HG03575 (cell line): ENCODE measurements at regions not wholly inside any gene's neighbourhood (a gene's known extent, or its start where the extent isn't known, plus 50 kb on each side); places are given as distances from the start of the nearest gene placed in this dataset.
"Not testable (repeated sequence)": the region's sequence is repeated elsewhere in the genome, so short reads cannot be mapped to it uniquely, and the experiment has no call there.

Experiments used
- ATAC-seq: cut with Tn5 transposase; IDR thresholded peaks from one replicate; pipeline ENCODE4 v1.9.1; 2021; ENCODE audit not compliant: unreplicated experiment, insufficient number of reproducible peaks, low FRiP score; ENCODE audit errors: extremely low read depth

DNA sequence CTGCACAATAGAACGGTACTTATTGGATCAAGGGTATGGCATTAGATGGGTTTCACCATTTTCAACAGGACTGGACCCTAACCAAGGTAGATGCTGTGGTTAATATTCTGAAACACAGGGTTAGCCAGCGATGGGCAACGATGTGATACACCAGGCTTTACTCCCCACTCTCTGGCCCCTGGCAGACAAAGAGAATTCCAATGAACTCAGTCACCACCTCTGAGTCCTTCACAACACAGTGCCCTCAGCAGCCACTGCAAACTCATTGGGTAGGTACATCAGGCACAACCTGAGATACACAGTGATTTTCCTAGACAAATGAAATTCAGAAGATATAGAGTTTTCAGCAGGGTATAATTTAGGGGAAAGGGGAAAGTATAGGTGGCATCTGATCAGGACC lies 634.5 kb downstream of the ZEB2 start:
- no peak for ATAC-seq

DNA sequence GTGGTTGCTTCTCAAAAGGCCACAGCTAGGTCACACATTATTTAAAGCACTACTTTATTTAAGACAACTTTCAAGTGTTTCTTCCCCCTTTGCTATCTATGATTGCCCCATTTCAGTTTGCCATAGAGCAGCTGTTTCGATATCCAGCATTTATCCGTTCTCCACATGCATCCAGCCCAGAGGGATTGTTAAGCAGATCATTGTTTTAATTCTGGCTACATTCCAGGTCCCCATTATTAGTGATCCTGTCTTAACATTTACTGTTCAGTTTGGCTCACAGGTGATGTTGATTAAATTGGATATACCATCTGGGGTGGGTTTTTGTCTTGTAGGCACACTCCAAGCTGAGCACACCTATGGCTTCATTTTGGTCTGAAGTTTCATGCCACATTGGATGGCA lies 638.7 kb downstream of the ZEB2 start:
- no peak for ATAC-seq

DNA sequence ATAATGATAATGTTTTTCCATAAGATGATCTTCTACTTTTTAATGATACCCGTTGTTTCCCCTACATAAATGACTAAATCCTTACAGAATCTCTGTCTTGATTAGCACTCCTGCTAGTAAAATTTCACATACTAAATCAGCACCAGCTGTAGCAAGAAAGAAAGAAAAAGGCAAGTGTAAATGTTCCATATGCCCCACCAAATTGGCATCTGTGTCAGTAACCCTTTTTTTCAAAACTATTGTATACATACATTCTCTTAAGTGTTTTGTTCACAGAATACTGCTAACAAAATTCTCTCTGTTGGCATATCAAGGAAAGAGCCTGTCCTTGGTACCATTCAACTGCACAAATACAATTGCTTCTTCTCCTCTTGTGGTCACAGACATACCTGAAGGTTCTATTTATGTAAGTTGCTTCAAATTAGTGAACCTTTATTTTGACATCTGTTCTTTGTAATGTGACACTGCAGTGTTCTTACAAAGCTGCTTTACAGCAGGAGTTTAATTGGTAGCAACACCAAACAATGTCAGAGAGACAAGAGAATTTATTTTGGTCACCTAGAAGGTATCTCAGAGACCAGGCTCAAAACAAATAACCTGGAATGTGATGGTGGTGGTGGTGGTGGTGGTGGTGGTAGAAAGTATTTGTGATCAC lies 641.9 kb downstream of the ZEB2 start:
- no peak for ATAC-seq

DNA sequence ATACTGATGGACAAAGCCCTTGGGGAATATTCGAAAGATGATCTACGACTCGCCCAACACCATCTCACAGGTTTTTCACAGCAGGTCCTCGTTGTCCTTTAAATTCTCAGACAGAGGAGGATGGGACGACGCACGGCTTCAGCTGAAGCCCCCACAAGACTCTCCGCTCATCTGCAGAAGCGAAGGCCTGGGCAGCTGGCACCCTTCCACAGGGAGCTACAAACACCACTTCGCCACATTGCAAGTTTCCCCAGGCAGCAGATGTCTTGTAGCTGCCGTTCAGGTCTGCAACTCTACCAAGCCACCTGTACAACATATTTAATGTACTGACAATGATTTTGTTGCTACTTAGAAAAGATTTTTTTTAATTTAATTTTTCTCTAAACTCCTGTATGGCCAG lies 642.9 kb downstream of the ZEB2 start:
- ATAC-seq: no peak

DNA sequence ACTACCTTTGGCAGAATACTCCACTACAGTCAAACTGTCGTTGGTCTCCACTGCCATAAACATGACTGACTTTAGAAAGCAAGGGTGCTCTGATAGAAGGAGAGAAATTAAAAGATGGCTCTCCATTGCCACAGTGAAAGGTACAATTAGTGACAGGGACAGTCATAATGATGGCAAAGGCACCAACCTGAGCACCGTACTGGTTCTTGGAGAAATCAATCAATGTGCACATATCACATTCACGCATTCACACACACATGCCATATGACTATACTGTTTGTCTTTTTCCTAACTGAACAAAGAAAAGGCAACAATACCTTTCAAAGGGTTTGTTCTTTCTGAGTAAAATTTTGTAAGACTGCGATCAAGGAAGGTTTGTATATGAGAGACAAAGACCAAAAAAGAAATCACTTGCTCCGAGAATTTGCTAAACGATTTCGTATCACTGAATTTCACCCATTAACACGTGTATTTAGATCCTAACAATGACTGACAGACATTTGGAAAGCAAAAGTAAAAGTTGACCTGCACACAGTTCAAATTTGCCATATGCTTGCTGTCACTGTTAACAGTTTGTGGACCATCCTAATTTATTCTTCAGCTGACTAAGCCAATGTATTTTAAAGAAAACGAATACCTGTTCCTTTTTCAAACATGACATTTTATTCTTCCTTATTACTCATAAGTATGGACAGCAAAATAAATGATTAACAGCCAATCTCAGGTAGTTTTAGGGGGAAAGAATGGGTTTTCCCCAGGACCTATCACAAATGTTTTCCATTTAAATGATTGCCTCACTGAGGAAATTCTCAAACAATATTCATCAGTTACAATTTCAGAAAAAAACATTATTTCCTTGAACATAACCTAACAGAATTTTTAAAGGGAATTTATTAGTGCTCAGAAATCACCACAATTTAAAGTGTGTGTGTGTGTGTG lies 644.4 kb downstream of the ZEB2 start:
- ATAC-seq: no peak

DNA sequence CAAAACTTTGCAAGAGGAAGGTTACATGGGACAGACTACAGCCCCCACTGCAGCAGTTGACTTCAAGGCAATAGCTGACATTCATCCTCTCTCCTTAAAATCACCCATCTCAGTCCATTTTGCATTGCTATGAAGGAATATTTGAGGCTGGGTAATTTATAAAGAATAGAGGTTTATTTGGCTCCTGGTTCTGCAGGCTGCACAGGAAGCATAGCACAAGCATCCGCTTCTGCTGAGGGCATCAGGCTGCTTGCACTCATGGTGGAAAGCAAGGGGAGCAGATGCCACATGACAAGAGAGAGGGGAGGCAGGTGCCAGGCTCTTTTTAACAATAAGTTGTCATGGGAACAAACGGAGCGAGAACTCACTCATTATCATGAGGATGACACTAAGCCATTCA lies 646.0 kb downstream of the ZEB2 start:
- no peak for ATAC-seq

DNA sequence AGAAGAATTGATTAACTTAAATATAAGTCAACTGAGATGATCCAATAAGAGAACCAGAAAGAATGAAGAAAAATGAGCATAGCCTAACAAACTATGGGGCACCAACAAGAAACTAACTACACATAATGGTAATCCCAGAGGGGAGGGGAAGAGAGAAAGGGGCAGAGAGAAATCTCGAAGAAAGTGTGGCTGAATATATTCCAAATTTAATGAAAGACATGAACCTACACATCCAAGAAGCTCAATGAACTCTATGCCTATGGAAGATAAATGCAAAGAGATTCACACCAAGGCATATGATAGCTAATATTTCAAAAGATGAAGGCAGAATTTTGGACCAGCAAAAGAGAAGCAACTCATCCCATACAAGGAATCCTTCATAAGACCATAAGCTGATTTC lies 649.2 kb downstream of the ZEB2 start:
- ATAC-seq: no peak

DNA sequence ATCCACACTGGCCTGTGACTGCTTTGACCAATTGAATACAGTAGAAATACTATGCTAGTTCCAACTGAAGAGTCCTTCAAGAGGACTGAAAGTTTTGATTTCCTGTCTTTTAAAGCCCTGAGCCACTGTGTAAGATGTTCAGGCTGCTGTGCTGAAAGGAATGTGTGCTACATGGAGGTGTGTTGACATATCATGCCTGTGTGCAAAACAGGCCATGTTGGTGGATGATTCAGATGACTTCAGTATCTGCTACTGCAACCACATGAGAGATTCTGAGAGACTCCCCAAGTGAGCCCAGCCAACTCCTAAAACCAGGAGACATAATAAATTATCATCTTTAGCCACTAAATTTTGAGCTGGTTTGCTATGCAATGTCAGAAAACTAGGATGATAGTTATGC lies 662.9 kb downstream of the ZEB2 start:
- ATAC-seq: no peak

DNA sequence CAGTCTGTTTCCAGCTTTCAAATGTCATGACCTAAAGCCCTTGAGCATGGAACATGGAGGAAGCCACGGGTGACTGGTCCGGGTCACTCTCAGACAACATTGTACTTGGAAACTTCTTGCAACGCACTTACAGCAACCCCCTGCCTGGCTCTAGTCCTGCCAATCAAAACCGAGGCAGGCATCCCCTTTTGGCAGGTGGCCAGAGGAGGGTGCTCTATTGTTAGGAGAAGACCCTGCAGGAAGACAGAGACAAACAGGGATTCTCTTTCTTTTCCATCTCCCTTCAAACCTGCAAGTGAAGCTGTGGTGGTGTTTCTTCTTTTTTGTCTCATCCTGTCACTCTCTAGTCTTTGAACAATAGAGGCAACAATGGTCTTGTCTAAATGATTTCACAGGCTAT lies 667.2 kb downstream of the ZEB2 start:
- ATAC-seq: no peak

DNA sequence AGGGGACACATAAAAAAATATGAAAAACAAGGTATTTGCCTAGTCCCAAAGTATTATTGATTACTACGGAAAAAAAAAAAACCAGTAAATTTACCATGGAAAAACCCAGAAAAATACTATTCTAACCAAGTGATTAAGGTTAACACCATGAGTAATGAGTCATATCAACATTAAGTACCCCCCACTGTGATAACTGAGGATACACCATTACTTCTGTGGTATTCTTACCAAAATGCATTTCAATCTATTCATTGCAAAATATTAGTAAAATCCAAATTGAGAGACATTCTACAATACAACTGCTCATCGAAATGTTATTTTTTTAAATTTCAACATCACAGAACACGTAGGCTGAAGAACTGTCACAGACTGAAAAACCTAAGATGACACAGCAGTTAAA lies 669.8 kb downstream of the ZEB2 start:
- no peak for ATAC-seq

DNA sequence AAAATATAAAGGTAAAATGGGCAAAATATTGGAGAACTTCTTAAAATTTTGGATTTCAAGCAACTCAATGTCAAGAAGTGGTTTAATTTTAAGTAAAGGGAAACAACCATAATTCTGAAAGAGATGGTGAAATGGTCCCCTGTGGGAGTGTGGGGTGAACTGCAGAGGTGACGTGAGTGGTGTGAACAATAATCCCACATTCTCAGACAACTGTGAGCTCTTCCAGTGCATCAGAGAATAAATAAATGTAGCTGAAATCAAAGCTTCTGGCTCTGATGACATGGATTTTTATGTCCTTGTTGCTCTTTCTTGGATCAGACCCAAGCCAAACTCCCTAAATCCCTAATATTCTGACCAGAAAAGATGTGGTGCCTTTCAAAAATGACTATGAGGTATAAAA lies 672.7 kb downstream of the ZEB2 start:
- ATAC-seq: no peak

DNA sequence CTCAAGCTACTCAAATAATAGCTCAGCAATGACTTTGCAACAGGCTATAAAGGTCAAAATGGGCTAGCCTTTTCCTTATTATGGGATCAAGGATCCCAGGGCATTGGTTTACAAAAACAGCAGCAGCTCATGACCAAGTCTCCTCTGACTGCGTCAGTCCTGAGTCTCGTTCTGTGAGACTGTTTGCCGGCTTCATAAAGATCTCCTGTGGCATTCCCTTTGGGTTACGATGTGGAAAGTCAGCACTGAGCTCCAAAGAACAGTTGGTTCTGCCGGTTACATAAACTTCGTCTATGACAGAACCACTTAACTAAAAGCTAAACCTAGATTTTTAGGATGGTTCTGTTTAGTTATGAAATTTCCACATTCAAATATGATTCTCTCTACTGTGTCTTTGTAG lies 674.9 kb downstream of the ZEB2 start:
- ATAC-seq: no peak

DNA sequence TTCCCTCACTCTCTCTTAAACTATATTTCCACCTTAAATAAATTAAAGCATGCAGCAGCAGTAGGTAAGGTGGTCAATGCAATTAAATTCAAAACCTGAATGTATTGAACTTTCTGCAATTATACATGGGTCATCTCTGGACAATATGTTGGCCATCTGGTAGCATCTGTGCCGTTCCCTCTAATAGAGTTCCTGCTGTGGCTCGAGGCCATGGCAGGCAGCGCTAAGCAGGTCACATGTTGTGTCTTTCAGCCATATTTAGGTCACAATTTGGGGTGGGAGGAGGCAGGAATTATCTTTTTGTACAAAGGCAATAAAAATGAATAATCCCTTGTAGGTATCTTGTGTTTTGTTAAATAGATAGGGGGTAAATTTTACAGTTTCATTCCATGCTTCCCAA lies 676.2 kb downstream of the ZEB2 start:
- no peak for ATAC-seq

DNA sequence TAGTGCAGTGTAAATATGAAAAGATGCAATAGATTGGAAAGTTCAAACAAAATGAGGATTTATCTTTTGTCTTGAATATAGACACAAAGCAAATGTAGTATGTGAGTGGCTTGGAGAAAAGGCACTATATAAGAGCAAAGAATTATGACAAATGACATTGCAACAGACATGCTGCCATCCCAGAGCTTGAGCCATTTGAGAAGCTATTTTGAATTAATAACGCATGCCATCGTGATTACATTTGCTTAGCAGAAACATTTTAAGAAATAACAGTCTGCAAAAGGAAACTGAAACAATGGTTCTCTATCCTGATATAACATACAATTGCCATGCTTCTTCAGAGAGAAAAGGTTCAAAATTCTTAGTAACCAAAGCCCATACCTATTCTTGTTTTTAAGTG lies 677.1 kb downstream of the ZEB2 start:
- ATAC-seq: no peak

DNA sequence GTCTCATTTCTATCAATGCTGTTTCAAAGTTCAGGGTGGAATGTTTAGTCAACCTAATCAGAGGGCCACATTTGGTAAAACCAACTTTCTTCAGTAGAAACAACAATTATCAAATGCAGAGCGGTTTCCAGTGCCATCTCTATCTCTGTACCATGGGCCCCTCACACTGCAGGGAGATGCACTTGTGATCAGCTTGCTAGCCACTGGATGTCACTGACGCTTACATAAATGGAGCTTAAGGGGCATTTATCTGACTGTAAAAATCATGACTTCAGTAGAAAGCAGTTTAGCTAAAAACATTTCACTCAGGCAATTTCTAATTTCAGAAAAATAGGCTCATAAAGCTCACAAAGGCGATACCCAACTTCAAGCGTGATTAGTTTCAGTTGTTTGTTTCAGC lies 678.0 kb downstream of the ZEB2 start:
- no peak for ATAC-seq

DNA sequence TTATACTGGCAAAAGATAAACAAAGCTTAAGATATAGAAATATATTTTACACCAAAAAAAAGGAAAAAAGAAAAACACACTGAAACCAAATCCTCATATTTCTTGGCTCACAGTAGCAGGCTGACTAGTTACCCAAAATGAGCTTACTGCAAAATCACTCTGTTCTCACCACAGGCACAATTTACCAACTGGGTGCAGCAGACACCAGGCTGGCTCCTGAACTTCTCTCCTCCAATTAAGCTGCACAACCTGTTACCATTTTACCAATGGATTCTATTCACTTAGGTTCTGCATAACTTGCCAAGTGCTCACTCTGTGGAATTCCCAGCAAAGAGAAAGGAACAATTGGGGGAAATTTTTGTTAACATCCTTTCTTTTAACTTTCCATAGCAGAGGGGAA lies 679.3 kb downstream of the ZEB2 start:
- ATAC-seq: no peak

DNA sequence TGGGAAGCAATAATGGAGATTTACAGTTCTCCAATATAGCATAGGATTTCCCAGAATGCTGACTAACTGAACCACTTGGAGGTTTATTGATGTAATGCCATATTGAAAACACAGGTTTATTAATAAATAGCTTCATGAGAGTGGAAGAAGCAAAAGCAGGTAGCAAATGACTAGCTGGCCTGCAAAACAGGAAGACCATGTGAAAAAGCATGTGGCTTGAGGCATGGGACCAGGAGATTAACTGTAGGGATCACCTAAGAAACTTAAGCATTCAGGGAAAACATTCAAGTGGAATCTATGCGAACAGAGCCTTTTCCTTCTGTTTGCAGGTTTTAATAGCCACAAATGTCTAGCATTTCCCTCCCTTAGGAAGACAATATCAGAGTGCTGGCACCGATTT lies 679.7 kb downstream of the ZEB2 start:
- no peak for ATAC-seq

DNA sequence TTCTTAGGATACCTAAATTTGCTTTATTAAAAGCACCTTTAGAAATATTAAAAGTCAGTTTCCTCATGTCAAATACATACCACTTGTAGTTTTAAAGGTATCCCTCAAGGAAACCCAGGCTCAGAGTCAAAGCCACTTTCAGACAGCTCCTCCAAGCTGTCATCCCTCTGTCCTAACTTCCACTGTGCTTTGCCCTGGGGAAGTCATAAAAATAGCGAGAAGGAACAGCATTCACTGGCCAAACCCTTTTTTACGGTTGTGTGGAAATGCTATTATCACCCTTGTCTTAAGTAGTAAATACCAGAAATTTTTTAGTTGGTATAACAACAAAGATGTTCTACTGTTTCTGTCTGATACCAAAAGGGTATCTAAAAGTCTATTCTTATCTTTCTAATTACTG lies 680.5 kb downstream of the ZEB2 start:
- no peak for ATAC-seq

DNA sequence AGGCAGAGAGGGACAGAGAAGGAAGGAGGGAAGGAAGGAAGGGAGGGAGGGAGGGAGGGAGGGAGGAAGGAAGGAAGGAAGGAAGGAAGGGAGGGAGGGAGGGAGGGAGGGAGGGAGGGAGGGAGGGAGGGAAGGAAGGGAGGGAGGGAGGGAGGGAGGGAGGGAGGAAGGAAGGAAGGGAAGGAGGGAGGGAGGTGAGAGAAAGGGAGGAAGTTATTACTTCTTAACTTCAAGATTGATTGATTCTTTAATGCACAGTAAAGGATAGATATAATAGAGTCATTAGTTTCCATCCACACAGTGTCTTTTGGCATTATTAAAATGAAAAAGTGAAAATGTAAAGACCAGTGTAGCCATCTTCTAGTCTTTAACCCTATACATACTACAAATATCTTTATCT lies 682.9 kb downstream of the ZEB2 start:
- not testable (repeated sequence) for ATAC-seq

DNA sequence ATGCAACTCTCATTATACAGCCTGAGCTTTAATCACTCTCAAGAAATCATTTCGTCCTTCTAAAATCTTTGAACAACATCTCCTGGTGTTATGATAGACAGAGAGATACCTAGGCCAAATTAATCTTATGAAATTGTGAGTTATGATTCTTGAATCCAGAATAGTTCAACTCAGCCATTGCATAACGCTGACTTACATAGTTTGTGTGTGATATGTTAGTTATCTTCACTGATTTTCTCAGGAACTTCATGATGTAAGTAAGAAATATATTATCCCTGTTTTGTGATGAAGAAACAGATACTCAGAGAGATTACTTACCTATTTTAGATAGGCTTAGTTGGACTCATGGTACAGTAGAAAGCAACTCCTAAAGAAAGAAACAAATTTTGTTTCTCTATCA lies 684.4 kb downstream of the ZEB2 start:
- no peak for ATAC-seq
